GM23338 (cell line): ENCODE measurements at regions not wholly inside any gene's neighbourhood (a gene's known extent, or its start where the extent isn't known, plus 50 kb on each side); places are given as distances from the start of the nearest gene placed in this dataset.

Experiments used
- CREB1 ChIP-seq: fragments of 250-450 bp; sonication (Bioruptor Pico); IDR thresholded peaks from 2 replicates; pipeline ENCODE4 v1.5.0; 2020; ENCODE audit warnings: low read depth, mild to moderate bottlenecking, moderate library complexity
- EZH2 ChIP-seq: fragments of 200-600 bp; sonication (generic); IDR thresholded peaks from one replicate; pipeline ENCODE4 v1.8.0; 2017; ENCODE audit warnings: antibody characterized with exemption, mild to moderate bottlenecking, low read depth; ENCODE audit not compliant: unreplicated experiment
- EZH2phosphoT487 ChIP-seq: fragments of 200-600 bp; sonication (generic); IDR thresholded peaks from one replicate; pipeline ENCODE4 v1.8.1; 2018; ENCODE audit warnings: antibody characterized with exemption; ENCODE audit not compliant: unreplicated experiment
- JUNB ChIP-seq: IDR thresholded peaks from one replicate; pipeline ENCODE4 v1.6.1; 2016; ENCODE audit warnings: antibody characterized with exemption; ENCODE audit not compliant: unreplicated experiment
- NANOG ChIP-seq: IDR thresholded peaks from 2 replicates; pipeline ENCODE4 v1.6.1; 2016; ENCODE audit warnings: antibody characterized with exemption, borderline replicate concordance
- POLR2AphosphoS5 ChIP-seq: IDR thresholded peaks from 2 replicates; pipeline ENCODE4 v1.6.1; 2016; ENCODE audit warnings: antibody characterized with exemption, low read depth
- STAT1 ChIP-seq: IDR thresholded peaks from one replicate; pipeline ENCODE4 v1.6.1; 2016; ENCODE audit warnings: antibody characterized with exemption; ENCODE audit not compliant: unreplicated experiment
- ZNF114 ChIP-seq: fragments of 250-450 bp; sonication (Bioruptor Pico); IDR thresholded peaks from 2 replicates; pipeline ENCODE4 v1.5.0; 2020; ENCODE audit warnings: mild to moderate bottlenecking, moderate library complexity
- ZNF331 ChIP-seq: fragments of 250-450 bp; sonication (Bioruptor Pico); IDR thresholded peaks from 2 replicates; pipeline ENCODE4 v1.5.0; 2020; ENCODE audit warnings: low read depth, mild to moderate bottlenecking, moderate library complexity
- TF ChIP-seq, protein P1 (sequence below), 2 experiments: fragments of 200-600 bp in 1 of 2; sonication (generic) in 1 of 2; conservative IDR thresholded peaks; 2 replicates each; pipeline versions ENCODE4 v1.5.1 to v1.6.1; 2016 to 2017; ENCODE audit warnings: antibody characterized with exemption in 2 of 2, low read depth in 2 of 2, mild to moderate bottlenecking in 2 of 2, moderate library complexity in 1 of 2
- TF ChIP-seq, protein P2 (sequence below): IDR thresholded peaks from one replicate; pipeline ENCODE4 v1.6.1; 2018; ENCODE audit warnings: antibody characterized with exemption; ENCODE audit not compliant: unreplicated experiment
- TF ChIP-seq, protein P3 (sequence below): IDR thresholded peaks from 2 replicates; pipeline ENCODE4 v1.6.1; 2016; ENCODE audit warnings: antibody characterized with exemption
- TF ChIP-seq, protein P4 (sequence below): fragments of 250-450 bp; sonication (Bioruptor Pico); IDR thresholded peaks from 2 replicates; pipeline ENCODE4 v1.5.0; 2020; ENCODE audit warnings: mild to moderate bottlenecking, moderate library complexity

DNA sequence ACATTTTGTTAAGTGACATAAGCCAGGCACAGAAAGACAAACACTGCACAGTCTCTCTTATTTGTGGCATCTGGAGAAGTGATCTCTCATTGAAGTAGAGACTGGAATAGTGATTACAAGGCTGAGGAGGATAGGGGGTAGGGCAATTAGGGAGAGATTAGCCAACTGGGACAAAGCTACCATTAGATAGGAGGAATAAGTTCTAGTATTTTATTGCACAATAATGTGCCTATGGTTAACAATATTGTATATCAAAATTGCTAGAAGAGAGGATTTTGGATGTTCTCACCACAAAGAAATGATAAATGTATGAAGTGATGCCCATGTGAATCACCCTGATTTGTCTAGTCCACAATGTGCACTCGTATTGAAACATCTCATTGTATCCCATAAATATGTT is 281.8 kb downstream of the MTRR start:
- TF ChIP-seq, protein P1, sequence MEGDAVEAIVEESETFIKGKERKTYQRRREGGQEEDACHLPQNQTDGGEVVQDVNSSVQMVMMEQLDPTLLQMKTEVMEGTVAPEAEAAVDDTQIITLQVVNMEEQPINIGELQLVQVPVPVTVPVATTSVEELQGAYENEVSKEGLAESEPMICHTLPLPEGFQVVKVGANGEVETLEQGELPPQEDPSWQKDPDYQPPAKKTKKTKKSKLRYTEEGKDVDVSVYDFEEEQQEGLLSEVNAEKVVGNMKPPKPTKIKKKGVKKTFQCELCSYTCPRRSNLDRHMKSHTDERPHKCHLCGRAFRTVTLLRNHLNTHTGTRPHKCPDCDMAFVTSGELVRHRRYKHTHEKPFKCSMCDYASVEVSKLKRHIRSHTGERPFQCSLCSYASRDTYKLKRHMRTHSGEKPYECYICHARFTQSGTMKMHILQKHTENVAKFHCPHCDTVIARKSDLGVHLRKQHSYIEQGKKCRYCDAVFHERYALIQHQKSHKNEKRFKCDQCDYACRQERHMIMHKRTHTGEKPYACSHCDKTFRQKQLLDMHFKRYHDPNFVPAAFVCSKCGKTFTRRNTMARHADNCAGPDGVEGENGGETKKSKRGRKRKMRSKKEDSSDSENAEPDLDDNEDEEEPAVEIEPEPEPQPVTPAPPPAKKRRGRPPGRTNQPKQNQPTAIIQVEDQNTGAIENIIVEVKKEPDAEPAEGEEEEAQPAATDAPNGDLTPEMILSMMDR (conservative IDR thresholded peaks at IDR 0.05; ENCODE audit: low read depth in 2 of 2), result no peak
- TF ChIP-seq, protein P2, sequence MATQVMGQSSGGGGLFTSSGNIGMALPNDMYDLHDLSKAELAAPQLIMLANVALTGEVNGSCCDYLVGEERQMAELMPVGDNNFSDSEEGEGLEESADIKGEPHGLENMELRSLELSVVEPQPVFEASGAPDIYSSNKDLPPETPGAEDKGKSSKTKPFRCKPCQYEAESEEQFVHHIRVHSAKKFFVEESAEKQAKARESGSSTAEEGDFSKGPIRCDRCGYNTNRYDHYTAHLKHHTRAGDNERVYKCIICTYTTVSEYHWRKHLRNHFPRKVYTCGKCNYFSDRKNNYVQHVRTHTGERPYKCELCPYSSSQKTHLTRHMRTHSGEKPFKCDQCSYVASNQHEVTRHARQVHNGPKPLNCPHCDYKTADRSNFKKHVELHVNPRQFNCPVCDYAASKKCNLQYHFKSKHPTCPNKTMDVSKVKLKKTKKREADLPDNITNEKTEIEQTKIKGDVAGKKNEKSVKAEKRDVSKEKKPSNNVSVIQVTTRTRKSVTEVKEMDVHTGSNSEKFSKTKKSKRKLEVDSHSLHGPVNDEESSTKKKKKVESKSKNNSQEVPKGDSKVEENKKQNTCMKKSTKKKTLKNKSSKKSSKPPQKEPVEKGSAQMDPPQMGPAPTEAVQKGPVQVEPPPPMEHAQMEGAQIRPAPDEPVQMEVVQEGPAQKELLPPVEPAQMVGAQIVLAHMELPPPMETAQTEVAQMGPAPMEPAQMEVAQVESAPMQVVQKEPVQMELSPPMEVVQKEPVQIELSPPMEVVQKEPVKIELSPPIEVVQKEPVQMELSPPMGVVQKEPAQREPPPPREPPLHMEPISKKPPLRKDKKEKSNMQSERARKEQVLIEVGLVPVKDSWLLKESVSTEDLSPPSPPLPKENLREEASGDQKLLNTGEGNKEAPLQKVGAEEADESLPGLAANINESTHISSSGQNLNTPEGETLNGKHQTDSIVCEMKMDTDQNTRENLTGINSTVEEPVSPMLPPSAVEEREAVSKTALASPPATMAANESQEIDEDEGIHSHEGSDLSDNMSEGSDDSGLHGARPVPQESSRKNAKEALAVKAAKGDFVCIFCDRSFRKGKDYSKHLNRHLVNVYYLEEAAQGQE, result no peak
- no peak for TF ChIP-seq EZH2phosphoT487
- no peak for TF ChIP-seq EZH2
- no peak for TF ChIP-seq POLR2AphosphoS5
- no peak for TF ChIP-seq CREB1 (CRISPR knock-in tag)
- no peak for TF ChIP-seq NANOG
- TF ChIP-seq JUNB, result no peak
- TF ChIP-seq, protein P3, sequence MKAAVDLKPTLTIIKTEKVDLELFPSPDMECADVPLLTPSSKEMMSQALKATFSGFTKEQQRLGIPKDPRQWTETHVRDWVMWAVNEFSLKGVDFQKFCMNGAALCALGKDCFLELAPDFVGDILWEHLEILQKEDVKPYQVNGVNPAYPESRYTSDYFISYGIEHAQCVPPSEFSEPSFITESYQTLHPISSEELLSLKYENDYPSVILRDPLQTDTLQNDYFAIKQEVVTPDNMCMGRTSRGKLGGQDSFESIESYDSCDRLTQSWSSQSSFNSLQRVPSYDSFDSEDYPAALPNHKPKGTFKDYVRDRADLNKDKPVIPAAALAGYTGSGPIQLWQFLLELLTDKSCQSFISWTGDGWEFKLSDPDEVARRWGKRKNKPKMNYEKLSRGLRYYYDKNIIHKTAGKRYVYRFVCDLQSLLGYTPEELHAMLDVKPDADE, result no peak
- TF ChIP-seq ZNF331 (CRISPR knock-in tag), result no peak
- TF ChIP-seq STAT1, result no peak
- TF ChIP-seq, protein P4, sequence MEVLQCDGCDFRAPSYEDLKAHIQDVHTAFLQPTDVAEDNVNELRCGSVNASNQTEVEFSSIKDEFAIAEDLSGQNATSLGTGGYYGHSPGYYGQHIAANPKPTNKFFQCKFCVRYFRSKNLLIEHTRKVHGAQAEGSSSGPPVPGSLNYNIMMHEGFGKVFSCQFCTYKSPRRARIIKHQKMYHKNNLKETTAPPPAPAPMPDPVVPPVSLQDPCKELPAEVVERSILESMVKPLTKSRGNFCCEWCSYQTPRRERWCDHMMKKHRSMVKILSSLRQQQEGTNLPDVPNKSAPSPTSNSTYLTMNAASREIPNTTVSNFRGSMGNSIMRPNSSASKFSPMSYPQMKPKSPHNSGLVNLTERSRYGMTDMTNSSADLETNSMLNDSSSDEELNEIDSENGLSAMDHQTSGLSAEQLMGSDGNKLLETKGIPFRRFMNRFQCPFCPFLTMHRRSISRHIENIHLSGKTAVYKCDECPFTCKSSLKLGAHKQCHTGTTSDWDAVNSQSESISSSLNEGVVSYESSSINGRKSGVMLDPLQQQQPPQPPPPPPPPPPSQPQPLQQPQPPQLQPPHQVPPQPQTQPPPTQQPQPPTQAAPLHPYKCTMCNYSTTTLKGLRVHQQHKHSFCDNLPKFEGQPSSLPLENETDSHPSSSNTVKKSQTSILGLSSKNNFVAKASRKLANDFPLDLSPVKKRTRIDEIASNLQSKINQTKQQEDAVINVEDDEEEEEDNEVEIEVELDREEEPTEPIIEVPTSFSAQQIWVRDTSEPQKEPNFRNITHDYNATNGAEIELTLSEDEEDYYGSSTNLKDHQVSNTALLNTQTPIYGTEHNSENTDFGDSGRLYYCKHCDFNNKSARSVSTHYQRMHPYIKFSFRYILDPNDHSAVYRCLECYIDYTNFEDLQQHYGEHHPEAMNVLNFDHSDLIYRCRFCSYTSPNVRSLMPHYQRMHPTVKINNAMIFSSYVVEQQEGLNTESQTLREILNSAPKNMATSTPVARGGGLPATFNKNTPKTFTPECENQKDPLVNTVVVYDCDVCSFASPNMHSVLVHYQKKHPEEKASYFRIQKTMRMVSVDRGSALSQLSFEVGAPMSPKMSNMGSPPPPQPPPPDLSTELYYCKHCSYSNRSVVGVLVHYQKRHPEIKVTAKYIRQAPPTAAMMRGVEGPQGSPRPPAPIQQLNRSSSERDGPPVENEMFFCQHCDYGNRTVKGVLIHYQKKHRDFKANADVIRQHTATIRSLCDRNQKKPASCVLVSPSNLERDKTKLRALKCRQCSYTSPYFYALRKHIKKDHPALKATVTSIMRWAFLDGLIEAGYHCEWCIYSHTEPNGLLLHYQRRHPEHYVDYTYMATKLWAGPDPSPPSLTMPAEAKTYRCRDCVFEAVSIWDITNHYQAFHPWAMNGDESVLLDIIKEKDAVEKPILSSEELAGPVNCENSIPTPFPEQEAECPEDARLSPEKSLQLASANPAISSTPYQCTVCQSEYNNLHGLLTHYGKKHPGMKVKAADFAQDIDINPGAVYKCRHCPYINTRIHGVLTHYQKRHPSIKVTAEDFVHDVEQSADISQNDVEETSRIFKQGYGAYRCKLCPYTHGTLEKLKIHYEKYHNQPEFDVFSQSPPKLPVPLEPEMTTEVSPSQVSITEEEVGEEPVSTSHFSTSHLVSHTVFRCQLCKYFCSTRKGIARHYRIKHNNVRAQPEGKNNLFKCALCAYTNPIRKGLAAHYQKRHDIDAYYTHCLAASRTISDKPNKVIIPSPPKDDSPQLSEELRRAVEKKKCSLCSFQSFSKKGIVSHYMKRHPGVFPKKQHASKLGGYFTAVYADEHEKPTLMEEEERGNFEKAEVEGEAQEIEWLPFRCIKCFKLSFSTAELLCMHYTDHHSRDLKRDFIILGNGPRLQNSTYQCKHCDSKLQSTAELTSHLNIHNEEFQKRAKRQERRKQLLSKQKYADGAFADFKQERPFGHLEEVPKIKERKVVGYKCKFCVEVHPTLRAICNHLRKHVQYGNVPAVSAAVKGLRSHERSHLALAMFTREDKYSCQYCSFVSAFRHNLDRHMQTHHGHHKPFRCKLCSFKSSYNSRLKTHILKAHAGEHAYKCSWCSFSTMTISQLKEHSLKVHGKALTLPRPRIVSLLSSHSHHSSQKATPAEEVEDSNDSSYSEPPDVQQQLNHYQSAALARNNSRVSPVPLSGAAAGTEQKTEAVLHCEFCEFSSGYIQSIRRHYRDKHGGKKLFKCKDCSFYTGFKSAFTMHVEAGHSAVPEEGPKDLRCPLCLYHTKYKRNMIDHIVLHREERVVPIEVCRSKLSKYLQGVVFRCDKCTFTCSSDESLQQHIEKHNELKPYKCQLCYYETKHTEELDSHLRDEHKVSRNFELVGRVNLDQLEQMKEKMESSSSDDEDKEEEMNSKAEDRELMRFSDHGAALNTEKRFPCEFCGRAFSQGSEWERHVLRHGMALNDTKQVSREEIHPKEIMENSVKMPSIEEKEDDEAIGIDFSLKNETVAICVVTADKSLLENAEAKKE (CRISPR knock-in tag), result no peak
- TF ChIP-seq ZNF114 (CRISPR knock-in tag), result no peak
